HG03097 (cell line): ENCODE measurements at regions not wholly inside any gene's neighbourhood (a gene's known extent, or its start where the extent isn't known, plus 50 kb on each side); places are given as distances from the start of the nearest gene placed in this dataset.
"Not testable (repeated sequence)": the region's sequence is repeated elsewhere in the genome, so short reads cannot be mapped to it uniquely, and the experiment has no call there.

Experiments used
- ATAC-seq: cut with Tn5 transposase; IDR thresholded peaks from one replicate; pipeline ENCODE4 v1.9.1; 2021; ENCODE audit not compliant: unreplicated experiment, low FRiP score

DNA sequence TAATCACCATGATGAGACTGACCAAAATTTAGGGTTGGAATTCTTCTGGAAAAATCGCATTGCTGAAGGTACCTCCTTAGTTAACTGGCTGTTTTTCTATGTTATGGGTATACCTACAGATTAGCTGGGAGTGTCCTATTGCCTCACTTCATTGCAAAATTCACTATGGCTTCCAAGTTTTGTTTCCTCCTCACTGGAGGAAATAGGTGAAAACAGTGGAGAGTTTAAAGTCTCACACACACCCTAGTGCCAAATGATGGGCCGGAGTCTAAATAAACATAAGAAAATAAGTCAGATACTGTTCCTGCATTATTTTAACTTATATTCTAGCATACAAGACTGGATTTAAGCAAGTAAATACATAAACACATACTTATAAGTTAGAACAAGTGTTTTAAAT, 98.2 kb downstream of the AHR start:
- ATAC-seq = no peak

DNA sequence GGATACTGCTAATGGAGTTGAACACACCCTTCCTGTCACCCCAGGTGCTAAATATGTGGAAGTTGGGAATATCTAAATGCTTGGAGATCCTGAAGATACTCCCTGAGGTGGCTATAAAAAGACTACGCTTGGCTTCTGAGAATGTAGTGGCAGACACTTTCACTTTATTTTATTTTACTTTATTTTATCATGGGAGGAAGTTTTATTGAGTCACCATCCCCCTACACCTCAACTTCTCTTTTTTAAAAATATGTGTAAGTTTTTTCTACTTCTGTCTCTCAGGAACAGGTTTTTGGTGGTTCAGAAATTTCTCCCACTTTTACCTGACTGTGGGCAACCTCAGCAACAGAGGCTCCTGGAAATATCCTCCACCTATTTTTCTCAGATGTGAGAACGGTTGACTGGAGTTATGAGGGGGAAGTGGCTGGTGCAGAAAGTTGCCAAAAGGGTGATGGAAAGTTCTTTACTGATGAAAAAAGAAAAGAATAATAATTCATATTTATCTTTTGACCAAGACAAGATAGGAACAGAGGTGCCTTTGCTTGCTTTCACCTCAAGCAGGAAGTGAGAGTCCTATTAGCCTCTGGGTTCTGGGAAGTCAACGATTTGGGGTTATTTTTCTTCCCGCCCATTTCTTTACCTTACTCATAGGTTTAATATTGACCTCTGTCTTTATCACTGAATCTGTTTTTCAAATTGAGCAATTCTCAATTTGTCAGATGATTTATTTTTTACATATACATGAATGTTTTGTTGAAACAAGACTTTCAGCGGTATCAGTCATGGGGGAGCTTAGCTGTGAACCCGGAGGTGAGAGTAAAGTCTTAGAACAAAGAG, 103.6 kb downstream of the AHR start:
- ATAC-seq = peak; percentile 78

DNA sequence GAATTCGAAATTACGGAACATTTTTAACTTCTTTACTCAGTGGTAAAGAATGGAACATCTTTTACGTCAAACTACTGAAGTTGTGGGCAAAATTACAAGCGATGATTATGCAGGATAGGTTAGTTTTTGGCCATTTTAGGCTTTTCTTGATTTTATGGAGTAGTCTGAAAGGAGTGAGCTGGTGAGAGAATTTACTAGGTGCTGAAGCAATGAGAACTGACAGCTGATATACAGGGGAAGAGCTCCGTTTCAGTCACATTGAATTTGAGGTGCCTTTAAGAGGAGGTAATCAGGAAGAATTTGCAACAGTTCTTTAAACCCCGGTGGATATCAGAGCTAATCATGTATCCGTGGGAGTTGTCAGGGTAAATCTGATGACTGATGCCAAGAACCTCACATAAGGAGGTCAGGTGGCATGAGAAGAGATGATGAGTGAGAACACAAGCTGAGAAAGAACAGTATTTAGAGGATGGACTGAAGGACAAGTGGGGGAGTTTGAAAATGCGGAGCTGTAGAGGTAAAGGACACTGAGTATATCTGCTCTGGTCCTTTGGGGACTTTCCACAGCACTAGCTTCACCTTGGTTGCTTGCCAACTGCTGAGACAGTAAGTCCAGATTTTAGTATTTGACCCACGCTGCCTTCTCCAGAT, 104.3 kb downstream of the AHR start:
- ATAC-seq = peak; percentile 77

DNA sequence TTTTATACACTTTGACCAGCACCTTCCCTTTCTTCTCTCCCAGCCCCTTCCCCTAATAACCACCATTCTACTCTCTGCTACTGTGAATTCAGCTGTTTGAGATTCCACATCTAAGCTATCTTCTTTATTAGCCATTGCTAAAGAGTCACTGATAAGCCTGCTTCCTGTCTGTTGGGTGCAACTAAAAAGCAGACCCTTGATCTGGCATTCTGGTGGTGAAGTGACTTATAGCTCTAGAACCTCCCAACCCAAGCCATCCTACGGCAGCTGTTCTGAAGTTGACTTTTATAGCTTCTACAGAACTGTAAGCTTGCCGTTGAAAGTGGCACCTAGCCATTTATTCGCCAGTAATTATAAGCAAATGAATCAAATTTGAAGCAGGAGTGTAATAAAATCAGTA, 105.6 kb downstream of the AHR start:
- no peak for ATAC-seq

DNA sequence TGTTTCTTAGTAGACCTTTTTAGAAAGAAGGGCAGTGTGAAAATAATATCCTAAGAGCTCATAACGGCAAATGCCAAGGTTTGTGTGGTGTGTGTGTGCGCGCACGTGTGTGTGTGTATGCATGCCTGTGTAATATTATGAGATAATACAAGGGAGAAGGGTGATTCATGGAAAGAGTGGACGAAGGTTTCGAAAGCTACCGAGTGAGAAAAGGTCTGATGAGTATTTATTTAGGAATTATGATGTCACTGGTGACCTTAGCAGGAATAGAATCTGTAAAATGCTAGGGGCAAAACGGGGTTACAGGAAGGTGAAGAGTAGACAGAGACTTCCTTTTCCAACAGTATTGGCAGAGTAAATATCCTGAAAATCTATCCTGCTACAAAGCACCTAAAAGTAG, 107.3 kb downstream of the AHR start:
- no peak for ATAC-seq

DNA sequence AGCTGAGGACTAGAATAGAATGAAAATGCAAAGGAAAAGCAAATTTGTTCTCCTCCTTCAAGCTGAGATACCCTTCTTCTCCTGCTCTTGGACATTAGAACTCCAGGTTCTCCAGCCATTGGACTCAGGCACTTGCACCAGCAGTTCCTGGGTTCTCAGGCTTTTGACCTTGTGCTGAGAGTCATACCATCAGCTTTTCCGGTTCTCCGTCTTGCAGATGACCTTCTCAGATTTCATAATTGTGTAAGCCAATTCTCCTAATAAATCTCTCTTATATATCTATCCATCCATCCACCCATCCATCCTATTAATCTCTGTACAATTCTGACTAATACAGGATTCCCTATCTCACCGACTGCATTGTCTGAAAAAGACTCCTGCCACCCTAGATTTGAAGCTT, 108.3 kb downstream of the AHR start:
- no peak for ATAC-seq

DNA sequence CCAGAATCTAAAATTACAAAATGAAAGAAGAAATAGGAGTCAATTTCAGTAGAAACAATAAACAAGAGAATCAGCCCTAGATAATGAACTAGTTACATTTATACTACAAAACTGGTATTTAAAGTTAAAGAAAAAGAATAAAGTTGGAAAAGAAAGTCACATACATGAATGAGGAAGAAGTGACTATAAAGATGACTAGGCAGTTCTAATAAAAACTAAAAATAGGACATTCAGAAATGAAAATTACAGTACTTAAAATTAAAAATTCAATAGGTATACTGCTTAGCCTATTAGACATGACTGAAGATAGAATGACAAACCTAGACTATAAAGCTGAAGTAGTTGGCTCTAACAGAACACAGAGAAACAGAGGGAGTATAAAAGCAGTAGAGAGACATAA, 108.8 kb downstream of the AHR start:
- no peak for ATAC-seq

DNA sequence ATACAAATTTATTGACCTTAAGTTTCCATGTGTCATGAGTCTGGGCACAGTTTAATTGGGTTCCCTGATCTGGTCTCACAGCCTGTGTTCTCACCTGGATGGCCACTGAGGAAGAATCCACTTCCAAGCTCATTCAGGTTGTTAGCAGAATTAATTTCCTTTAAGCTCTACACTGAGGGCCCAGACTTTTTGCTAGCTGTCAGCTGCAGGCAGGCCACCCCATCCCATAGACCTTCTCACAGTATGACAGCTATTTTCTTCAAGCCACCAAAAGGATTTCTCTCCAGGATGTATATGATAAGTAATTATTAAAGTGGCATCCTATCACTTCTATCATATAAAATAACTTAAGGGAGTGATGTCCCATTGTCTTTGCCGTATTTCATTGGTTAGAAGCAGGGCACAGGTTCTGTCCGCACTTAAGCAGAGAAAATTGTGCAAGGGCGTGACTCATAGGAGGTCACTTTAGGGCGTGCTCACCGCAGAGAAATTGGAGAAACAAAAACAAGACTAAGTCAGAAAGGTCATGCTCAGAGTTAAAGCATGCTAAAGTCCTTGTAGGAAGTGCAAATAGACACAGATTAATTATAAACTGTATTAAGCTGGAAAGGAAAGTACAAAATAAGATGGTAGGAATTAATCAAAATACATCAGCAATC, 109.9 kb downstream of the AHR start:
- no peak for ATAC-seq

DNA sequence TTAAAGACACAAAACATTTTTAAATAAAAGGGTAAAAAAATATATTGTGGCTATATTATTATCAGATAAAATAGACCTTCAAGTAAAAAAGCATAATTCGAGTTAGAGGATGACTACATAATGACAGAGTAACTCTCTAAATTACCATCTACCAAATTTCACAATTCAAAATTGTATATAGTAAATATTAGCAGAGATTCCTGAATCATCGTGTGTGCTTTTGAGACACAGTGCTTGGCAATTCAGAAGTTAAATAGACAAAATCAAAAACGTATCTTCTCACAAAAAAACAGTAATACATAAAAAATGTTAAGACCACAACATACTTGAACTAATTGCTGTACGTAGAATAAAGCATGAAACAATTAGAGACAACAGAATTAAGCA, 110.4 kb downstream of the AHR start:
- no peak for ATAC-seq

DNA sequence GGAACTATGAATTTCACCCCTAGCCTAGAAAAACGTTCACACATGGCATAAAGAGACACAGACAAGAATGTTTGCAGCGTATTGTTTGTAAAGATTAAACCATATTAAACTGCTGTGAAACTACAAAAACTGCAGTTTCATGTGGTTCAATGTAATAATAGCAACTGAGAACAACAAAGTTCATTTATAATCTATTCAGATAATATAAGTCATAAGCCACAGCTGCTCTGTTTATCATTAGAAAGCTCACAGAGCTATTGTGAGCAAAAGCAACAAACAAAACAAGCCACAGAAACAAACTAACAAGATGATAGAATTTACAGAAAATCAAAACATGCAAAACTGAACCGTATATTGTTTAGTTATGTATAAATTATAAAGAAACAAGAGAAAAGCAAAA, 113.5 kb downstream of the AHR start:
- no peak for ATAC-seq

DNA sequence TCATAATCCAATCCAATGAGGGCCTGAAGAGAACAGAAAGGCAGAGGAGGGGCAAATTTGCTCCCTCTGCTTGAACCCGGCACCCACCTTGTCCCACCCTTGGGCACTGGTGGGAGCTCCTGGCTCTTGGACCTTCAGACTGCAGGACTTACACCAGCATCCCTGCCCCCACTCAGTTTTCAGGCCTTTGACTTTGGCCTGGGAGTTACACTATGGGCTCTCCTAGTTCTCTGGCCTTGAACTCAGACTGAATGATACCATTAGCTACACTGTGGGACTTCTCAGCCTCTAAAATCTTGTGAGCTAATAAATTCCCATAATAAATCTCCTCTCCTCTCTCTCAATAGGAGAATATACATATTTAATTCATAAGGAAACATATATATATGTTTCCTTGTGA, 114.4 kb downstream of the AHR start:
- ATAC-seq = no peak

DNA sequence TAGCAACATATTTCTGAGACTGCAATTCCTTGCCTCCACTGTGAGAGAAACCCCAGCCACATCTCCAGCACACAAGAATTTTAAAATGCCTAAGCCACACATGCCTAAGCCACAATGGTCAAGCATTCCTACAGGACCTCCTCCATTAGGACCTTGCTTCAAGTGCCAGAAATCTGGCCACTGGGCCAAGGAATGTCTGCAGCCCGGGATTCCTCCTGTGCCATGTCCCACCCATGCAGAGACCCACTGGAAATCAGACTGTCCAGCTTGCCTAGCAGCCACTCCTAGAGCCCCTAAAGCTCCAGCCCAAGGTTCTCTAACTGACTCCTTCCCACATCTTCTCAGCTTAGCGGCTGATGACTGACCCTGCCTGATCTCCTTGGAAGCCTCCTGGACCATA, 117.5 kb downstream of the AHR start:
- ATAC-seq = no peak

DNA sequence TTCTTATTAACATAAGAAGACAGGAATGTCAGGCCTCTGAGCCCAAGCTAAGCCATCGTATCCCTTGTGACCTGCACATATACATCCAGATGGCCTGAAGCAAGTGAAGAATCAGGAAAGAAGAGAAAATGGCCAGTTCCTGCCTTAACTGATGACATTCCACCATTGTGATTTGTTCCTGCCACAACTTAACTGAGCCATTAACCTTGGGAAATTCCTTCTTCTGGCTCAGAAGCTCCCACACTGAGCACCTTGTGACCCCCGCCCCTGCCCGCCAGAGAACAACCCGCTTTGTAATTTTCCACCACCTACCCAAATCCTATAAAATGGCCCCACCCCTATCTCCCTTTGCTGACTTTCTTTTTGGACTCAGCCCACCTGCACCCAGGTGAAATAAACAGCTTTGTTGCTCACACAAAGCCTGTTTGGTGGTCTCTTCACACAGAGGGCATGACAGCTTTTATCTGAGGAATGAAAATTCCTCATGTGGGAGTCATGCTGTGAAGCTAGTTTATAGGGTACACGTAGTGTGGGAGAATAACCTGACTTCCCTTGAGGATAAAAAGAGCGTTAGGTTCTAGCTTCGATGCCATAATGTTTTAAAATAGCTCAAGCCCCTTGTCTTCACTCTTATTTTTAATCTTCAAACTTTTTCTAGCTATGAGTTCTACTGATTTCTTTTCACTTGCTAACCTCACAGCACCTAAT, 122.0 kb downstream of the AHR start:
- ATAC-seq = not testable (repeated sequence)

DNA sequence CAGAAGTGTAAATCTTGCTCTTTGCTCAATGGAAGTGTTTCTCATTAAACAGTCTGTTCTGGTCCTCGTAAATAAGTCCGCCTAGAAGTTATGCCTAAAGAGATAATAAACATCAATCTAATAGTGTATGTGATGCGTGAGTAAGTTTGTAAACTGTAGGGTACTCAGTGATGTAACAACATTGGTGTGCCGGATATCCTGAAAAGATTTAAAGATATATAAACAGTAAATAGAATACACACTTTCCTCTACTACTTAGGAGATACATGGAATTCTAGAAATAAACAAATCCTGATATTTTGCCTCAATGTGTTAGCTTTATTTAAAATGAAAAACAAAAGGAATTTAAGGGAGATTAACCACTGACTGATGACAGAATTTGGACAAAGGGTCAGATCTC, 123.5 kb downstream of the AHR start:
- ATAC-seq = no peak

DNA sequence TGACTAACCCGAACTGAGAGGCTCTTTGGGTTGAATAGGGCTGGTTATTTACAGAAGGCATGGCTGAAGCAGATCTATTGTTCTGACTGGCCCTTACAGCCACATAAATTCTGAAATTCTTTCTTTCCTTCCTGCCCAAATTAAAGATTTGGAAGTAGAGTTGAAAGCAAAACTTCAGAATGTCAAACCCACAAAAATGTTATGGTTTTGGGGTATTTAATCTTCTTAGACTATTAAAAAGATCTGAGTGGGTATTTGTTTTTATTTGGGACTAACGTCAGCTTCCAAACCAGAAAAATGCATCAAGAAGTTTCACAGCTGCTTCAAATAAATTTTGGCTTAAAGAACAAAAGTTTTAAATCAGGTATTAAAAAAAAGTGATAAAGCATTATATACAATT, 124.5 kb downstream of the AHR start:
- no peak for ATAC-seq

DNA sequence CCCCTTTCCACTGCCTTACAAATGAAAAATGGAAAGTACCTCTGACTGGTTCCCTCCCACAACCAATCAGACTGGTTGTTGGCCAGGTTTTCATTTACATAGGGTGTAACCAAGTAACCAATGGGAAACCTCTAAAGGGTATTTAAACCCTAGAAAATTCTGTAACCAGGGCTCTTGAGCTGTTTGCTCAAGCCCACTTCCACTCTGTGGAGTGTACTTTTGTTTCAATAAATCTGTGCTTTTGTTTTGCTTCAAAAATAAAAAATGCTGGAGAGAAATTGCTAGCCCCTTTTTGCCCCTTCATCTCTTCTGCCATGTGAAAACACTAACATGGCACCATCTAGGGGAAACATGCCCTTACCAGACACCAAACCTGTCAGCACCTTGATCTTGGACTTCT, 129.5 kb downstream of the AHR start:
- ATAC-seq = no peak

DNA sequence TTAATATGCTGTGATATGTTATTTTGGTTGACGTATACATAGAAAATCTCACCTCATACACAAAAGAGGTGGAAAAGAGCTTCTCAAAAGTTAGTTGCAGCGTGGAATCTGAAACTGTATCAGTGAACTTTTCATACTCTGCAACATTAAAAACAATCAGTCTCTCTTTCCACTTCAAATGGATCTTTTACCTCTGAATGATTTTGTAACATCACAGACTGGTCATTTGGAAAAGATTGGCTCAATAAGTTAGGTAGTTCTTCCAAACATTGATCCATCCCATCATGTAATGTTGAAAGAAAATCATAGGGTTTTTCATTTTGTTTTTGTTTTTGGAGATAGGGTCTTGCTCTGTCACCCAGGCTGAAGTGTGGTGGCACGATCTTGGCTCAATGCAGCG, 131.1 kb downstream of the AHR start:
- no peak for ATAC-seq

DNA sequence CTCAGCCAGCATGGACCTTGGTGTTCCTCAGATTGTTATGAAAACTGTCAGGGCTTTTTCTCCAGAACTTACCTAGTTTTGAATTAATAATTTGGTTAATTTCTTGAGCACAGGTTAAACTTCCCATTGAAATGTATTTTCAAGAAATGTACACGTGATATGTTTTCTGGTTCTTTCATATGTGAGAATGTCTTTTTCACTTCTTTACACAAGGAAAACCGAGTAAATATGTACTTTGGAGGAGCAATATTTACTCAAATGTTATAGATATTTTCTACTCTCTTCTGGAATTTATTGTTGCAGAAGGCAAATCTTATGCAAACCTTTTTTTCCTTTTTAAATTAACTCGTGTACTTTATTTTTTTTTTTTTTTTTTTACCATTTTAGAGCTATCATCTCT, 134.3 kb downstream of the AHR start:
- ATAC-seq = no peak

DNA sequence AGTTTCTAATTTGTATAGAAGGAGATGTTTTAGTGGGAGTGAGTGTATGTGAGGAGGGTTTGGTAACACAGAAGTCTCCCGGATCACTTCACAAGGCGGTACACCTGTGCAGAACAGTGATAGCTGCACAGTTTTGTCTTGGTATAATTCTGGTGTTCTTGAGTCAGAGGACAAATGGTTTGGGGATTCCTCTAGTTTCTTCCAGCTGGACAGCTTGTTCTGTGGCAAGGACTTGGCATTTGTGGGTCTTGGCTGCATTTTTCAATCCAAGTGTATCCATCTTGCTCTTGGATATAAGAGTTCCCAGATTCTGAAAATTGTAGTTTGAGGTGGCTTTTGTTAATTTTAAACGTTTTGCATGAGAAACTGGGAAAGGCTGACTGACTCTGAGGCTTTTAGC, 135.7 kb downstream of the AHR start:
- no peak for ATAC-seq

DNA sequence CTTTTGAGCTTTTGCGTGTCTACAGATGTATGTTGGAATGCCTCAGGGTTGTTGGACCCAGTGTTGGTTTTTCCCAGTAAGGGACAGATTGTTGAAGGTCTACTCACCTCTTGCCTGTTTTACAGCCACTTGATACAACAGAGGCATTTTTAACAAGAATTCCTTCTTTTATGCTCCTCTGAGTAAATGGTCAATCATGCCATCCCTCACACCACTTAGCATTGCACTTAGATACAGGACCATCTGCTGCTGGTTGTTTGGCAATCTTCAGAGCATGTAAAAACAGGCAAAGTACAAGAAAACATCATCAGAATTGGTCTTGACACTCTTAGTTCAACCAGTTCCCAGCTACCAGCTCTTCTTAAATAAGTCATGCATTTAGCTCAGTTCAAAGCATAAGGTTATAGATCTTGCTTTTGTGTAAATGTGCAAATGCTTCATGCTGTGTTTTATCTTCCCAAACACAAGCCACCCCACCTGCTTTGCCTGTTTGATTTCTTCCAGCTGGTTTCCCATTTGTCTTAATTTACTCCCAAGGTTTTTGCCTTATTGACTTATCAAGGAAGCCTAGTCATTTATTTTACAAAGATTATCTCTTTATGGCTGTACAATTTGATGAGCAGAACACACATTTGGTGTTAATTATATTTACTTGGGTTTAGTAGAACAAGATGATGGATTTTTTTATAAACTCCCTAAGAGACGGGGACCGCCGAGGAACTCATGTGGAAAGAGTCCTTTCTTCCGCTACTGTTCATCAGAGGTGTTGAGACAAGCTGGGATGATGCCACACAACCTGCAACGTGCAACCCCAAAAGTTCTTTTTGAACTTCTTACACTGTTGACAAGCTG, 136.6 kb downstream of the AHR start:
- no peak for ATAC-seq
